GM12875 (cell line): ENCODE measurements at regions not wholly inside any gene's neighbourhood (a gene's known extent, or its start where the extent isn't known, plus 50 kb on each side); places are given as distances from the start of the nearest gene placed in this dataset.

Experiments
- H3K4me3 ChIP-seq: one replicate; pipeline ENCODE4 v1.5.1; 2011; ENCODE audit warnings: low read depth, low read length, control low read depth
- CTCF ChIP-seq: IDR thresholded peaks from 2 replicates; pipeline ENCODE4 v1.5.1; 2011; ENCODE audit warnings: low read depth, mild to moderate bottlenecking, control low read depth, inconsistent platforms, low read length, moderate library complexity, borderline replicate concordance; ENCODE audit not compliant: insufficient read depth

GRCh38 chr5:2126512-2126911 is 243.8 kb upstream of the IRX4 start:
- TF ChIP-seq CTCF: no peak
- H3K4me3 ChIP-seq: no peak overlapping the region

DNA sequence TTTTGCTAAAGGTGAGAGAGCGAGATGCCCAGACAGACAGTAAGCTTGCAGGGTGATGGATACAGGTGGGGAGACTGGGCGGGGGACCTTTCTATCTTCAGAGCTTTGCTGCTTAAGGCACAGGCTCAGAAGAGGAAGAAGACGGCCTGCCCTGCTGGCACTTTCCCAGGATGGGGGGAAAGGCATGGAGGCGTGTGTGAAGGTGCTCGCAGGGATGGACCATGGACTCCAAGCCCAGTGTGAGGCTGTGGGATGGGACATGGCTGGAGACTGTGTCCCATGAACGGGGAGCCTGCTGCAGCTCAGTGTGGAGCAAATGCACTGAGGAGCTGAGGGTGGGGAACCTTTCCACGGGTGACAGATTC is 243.2 kb upstream of the IRX4 start:
- TF ChIP-seq CTCF: no peak
- no peak overlapping the region for H3K4me3 ChIP-seq

DNA sequence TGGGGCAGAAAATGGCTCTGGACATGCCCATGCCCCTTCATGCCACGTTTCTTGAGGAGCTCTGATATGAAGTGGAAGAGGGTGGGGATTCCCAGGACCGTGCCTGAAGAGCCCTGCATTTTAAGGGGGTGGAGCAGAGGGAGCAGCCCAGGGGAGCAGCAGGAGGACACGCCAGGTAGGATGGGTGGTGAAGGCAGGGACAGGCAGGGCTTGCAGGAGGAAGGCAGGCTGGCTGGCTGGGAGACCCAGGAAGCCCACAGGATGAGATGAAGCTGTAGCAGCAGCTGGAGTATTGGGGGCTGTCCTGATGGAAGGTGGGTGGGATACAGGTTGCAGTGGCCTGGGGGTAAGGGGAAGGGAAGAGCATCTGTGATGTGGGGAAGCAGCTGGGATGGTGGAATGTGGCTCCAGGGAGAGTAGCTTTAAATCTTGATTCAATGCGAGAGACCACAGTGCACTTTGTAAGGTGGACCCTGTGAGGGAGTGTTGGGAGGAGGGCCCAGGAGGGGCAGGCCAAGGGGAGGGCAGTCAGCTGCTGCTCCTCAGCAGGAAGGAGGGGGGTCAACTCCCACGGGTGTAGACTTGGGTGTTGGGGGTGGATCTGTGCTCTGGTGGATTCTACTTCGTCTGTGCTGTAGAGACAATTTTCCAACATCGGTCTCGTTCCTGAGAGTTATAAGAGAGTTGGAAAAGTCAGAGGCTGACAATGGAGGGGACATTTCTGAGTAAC is 242.6 kb upstream of the IRX4 start:
- TF ChIP-seq CTCF: no peak
- H3K4me3 ChIP-seq: no peak overlapping the region

DNA sequence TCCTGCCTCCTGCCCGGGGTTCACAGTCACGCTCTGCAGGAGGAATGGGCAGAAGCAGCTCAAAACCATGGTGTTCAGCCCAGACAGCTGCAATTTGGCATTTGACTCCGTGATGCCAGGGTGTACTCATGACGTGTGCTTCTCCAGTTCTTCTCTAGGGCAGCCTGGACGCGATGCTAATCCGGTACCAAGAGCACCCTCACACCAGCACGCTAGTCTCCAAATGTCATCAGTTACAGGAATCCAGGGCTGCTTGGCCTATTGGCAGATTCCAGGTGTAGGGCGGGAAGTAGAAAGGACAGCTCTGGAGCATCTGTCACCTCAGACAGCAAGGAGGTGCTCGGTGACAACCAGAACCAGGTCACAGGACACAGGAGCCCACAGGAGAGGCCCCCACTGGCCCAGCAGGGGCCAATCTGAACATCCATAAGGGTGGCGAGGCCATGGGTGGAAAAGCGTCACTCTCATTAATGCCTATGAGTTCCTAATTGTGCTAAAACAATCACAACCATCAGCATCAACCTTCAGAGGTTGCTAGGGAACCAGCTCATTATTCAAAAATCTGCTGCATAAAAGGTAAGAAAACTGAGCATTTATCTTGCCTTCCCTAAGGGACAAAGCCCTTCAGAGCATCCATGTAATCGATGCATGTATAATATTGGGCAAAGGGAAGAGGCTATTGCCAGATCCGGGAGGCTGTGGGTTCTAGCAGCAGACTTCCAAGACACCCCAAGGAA is 241.9 kb upstream of the IRX4 start:
- H3K4me3 ChIP-seq: no peak overlapping the region

GRCh38 chr5:2123874-2124273 is 241.1 kb upstream of the IRX4 start:
- no peak overlapping the region for H3K4me3 ChIP-seq
- no peak for TF ChIP-seq CTCF

More for the DNA sequence above, 241.9 kb upstream of the IRX4 start:
- no peak for TF ChIP-seq CTCF

- H3K4me3 ChIP-seq: no peak overlapping the region
- no peak for TF ChIP-seq CTCF
Measured at GRCh38 chr5:2120361-2120760, 237.6 kb upstream of the IRX4 start.

GRCh38 chr5:2119573-2119972 is 236.8 kb upstream of the IRX4 start:
- H3K4me3 ChIP-seq: no peak overlapping the region
- TF ChIP-seq CTCF: no peak
